Body of pancreas (tissue), 4 donors: ENCODE measurements at regions not wholly inside any gene's neighbourhood (a gene's known extent, or its start where the extent isn't known, plus 50 kb on each side); places are given as distances from the start of the nearest gene placed in this dataset.
"Not testable (repeated sequence)": the region's sequence is repeated elsewhere in the genome, so short reads cannot be mapped to it uniquely, and the experiment has no call there.

ENCODE experiments used
- ATAC-seq: fragments of 150-250 bp; one replicate; pipeline ENCODE4 v1.9.1; 2016
- DNase-seq, 4 donors: peaks; one replicate each; pipeline ENCODE4 v3.0.0-alpha.2; 2019
- H3K27ac ChIP-seq, 4 donors: fragments of 200-600 bp; sonication (generic); 1 replicate in 3 of 4; 2 replicates in 1 of 4; pipeline versions ENCODE4 v1.5.1 to v1.6.1; 2016 to 2019; ENCODE audit warnings: mild to moderate bottlenecking in 1 of 4, mixed read lengths in 1 of 4, moderate library complexity in 1 of 4
- H3K27me3 ChIP-seq, 2 donors: fragments of 200-600 bp; sonication (generic); one replicate each; pipeline ENCODE4 v1.6.0; 2016; ENCODE audit warnings: mild to moderate bottlenecking in 1 of 2
- H3K36me3 ChIP-seq, 2 donors: fragments of 200-600 bp; sonication (generic); replicated peaks in 1 of 2; 2 replicates each; pipeline ENCODE4 v1.5.1; 2016; ENCODE audit warnings: low read depth in 2 of 2; ENCODE audit not compliant: insufficient read depth in 1 of 2
- H3K4me1 ChIP-seq: fragments of 200-600 bp; sonication (generic); one replicate; pipeline ENCODE4 v1.6.0; 2016
- H3K4me3 ChIP-seq, 2 donors: fragments of 200-600 bp; sonication (generic); 1 replicate in 1 of 2; 2 replicates in 1 of 2; pipeline ENCODE4 v1.5.1; 2016 to 2019
- H3K9me3 ChIP-seq, 3 donors: fragments of 200-600 bp; sonication (generic); 1 replicate in 2 of 3; 2 replicates in 1 of 3; pipeline ENCODE4 v1.5.1; 2016
- CTCF ChIP-seq, 7 experiments: fragments of 450-650 bp in 4 of 7; fragments of 200-600 bp in 3 of 7; sonication (generic) in 3 of 7; IDR thresholded peaks; one replicate each; pipeline ENCODE4 v1.5.1; 2016 to 2019; ENCODE audit warnings: antibody characterized with exemption in 7 of 7
- POLR2A ChIP-seq, 3 donors: fragments of 450-650 bp; IDR thresholded peaks; one replicate each; pipeline ENCODE4 v1.6.1; 2016; ENCODE audit warnings: antibody characterized with exemption in 3 of 3, mild to moderate bottlenecking in 2 of 3
- WGBS, 2 donors: methylation state at CpG; one replicate each; pipeline ENCODE4 v1.1.5; 2017; 5-methylcytosine and 5-hydroxymethylcytosine counted together
- intact Hi-C: fragments of 100-400 bp; cut with DNase I; formaldehyde crosslinking; loops from one replicate; pipeline ENCODE4 v1.15.1; 2023

DNA sequence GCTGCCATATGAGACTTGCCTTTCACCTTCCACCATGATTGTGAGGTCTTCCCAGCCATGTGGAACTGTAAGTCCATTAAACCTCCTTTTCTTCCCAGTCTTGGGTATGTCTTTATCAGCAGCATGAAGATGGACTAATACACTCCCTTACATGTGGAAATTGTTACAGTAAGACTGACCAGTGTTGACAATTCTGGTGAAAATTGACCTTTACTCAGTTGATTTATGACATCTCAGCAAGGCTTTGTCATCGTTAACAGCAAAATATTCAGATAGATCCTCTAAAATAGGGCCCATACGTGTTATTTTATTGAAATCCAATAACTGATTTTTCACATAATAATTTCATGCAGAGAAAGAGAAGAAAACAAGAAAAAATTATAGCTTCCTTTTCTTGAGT lies 377.9 kb upstream of the SEMA3C start:
- DNase-seq (no peak), ATAC-seq (no peak)
- H3K4me1 ChIP-seq: no peaks in the 10 kb centered on the region
- 73 to 77% methylated on average over 2 of the region's 2 CpGs for WGBS, 2 donors
- H3K4me3 ChIP-seq: no peak overlapping the region
- no peaks in the 10 kb centered on the region for H3K9me3 ChIP-seq
- intact Hi-C loops: no loop called here
- no peak for TF ChIP-seq CTCF (IDR thresholded peaks at IDR 0.05)
- no peak for TF ChIP-seq POLR2A (IDR thresholded peaks at IDR 0.05)
- H3K36me3 ChIP-seq: no peaks in the 10 kb centered on the region
- H3K27me3 ChIP-seq: no peaks in the 10 kb centered on the region
- H3K27ac ChIP-seq: no peak overlapping the region

- no peaks in the 10 kb centered on the region for H3K36me3 ChIP-seq
- H3K27me3 ChIP-seq: no peaks in the 10 kb centered on the region
- no peak for TF ChIP-seq CTCF (IDR thresholded peaks at IDR 0.05)
- no peak for TF ChIP-seq POLR2A (IDR thresholded peaks at IDR 0.05)
- H3K27ac ChIP-seq: no peak overlapping the region
- DNase-seq (no peak), ATAC-seq (no peak)
- no peaks in the 10 kb centered on the region for H3K9me3 ChIP-seq
- H3K4me3 ChIP-seq: no peak overlapping the region
- H3K4me1 ChIP-seq: no peaks in the 10 kb centered on the region
- WGBS, 2 donors: 78 to 89% methylated on average over 9 to 10 of the region's 12 CpGs
- intact Hi-C loops: no loop called here
Measured at GRCh38 chr7:81294897-81295515, 376.2 kb upstream of the SEMA3C start.

GRCh38 chr7:81293806-81294205 lies 375.0 kb upstream of the SEMA3C start:
- no peaks in the 10 kb centered on the region for H3K36me3 ChIP-seq
- H3K27me3 ChIP-seq: no peaks in the 10 kb centered on the region
- H3K4me1 ChIP-seq: no peaks in the 10 kb centered on the region
- H3K9me3 ChIP-seq: no peaks in the 10 kb centered on the region
- 78% methylated on average over 1 of the region's 1 CpG; no CpG with 5 or more reads in 1 of the 2 donors for WGBS, 2 donors
- TF ChIP-seq POLR2A (IDR thresholded peaks at IDR 0.05) (no peak), CTCF (IDR thresholded peaks at IDR 0.05) (no peak)
- intact Hi-C loops: no loop called here
- H3K4me3 ChIP-seq: no peak overlapping the region
- ATAC-seq (no peak), DNase-seq (no peak)
- no peak overlapping the region for H3K27ac ChIP-seq

DNA sequence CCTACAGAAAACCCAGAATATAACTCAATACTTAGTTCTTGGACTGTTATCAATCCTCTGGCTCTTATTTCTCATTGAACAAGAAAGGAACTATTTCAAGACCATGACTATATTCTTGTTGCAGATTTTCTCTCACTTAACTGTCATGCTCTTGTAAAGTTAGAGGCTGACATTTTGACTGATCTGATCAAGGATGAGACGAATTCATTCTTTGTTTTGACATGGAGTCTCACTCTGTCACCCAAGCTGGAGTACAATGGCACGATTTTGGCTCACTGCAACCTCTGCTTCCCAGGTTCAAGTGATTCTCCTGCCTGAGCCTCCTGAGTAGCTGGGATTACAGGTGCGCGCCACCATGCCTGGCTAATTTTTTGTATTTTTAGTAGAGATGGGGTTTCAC lies 367.9 kb upstream of the SEMA3C start:
- DNase-seq, H3K4me3 ChIP-seq, H3K27ac ChIP-seq, H3K27me3 ChIP-seq, intact Hi-C loops, H3K4me1 ChIP-seq, H3K36me3 ChIP-seq, ATAC-seq, H3K9me3 ChIP-seq: not testable (repeated sequence)
- 87 to 90% methylated on average over 4 of the region's 4 CpGs for WGBS, 2 donors

DNA sequence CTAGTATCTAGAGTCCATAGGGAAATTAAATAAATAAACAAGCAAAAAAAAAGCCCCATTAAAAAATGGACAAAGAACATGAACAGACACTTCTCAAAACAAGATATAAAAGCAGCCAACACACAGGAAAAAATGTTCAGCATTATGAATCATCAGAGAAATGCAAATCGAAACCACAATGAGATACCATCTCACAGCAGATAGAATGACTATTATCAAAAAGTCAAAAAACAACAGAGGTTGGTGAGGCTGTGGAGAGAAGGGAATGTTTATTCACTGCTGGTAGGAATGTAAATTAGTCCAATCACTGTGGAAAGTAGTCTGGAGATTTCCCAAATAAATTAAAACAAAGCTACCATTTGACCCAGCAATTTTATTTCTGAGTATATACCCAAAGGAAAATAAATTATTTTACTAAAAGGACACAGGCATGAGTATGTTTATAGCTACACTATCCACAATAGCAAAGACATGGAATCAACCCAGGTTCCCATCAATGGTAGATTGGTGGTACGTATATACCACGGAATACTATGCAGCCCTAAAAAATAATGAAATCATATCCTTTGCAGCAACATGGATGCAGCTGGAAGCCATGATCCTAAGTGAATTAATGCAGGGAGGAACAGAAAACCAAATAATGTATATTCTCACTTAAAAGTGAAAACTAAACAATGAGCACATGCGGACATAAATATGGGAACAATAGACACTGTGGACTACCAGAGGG lies 366.5 kb upstream of the SEMA3C start:
- H3K9me3 ChIP-seq: no peaks in the 10 kb centered on the region
- no peaks in the 10 kb centered on the region for H3K27me3 ChIP-seq
- no peak for DNase-seq
- intact Hi-C loops: no loop called here
- TF ChIP-seq POLR2A (IDR thresholded peaks at IDR 0.05) (no peak), CTCF (IDR thresholded peaks at IDR 0.05) (no peak)
- H3K4me3 ChIP-seq: no peak overlapping the region
- no peak overlapping the region for H3K27ac ChIP-seq
- no peaks in the 10 kb centered on the region for H3K36me3 ChIP-seq
- ATAC-seq: no peak
- WGBS, 2 donors: 84 to 87% methylated on average over 4 of the region's 4 CpGs
- H3K4me1 ChIP-seq: no peaks in the 10 kb centered on the region
